Mammary epithelial cell (primary cell): ENCODE measurements at regions not wholly inside any gene's neighbourhood (a gene's known extent, or its start where the extent isn't known, plus 50 kb on each side); places are given as distances from the start of the nearest gene placed in this dataset.

Experiments
- CTCF ChIP-seq, 2 donors: IDR thresholded peaks in 1 of 2; conservative IDR thresholded peaks in 1 of 2; 2 replicates each; pipeline ENCODE4 v1.5.1; 2011 to 2012; ENCODE audit warnings: inconsistent platforms in 2 of 2, low read length in 2 of 2, mild to moderate bottlenecking in 2 of 2, control low read depth in 1 of 2, low read depth in 1 of 2; ENCODE audit not compliant: insufficient read depth in 1 of 2; ENCODE audit errors: extremely low read depth in 1 of 2
- EZH2 ChIP-seq: IDR thresholded peaks from 2 replicates; pipeline ENCODE4 v1.6.1; 2012; ENCODE audit warnings: low read length, inconsistent platforms, borderline replicate concordance

GRCh38 chr16:51937771-51938170, 609.2 kb downstream of the TOX3 start:
- TF ChIP-seq CTCF (conservative IDR thresholded peaks at IDR 0.05 in 1 of 2, IDR thresholded peaks at IDR 0.05 in 1 of 2; ENCODE audit: extremely low read depth in 1 of 2, insufficient read depth in 1 of 2, low read depth in 1 of 2, low read length in 2 of 2) (no peak), EZH2 (no peak)
